Epithelial cell of proximal tubule (primary cell): ENCODE measurements at regions not wholly inside any gene's neighbourhood (a gene's known extent, or its start where the extent isn't known, plus 50 kb on each side); places are given as distances from the start of the nearest gene placed in this dataset.

Experiments
- DNase-seq: peaks from one replicate; pipeline ENCODE4 v3.0.0-alpha.2; 2011; ENCODE audit warnings: low read depth
- H3K4me3 ChIP-seq: 2 replicates; pipeline ENCODE4 v1.5.1; 2011; ENCODE audit warnings: low read depth, mild to moderate bottlenecking, low read length
- CTCF ChIP-seq: conservative IDR thresholded peaks from 2 replicates; pipeline ENCODE4 v1.5.1; 2012; ENCODE audit warnings: low read depth, mild to moderate bottlenecking, low read length

DNA sequence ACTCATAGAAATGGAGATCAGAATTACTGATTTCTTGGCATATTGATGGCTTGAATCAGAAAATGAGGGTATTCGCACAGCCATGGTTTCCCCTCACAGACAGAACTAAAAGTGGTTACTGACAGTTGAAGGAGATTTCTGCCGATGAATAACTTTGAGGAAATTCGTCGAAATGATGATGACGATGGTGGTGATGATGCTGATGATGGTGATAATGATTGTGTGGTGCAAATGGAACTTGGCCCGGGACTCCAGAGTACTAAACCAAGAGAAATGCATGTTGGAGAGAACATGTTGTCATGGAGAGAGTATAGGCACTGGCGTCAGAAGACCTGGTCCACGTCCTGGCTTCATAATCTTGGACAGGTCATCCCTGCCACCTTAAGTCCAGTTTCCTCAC lies 163.2 kb downstream of the EVX1 start:
- no peak for TF ChIP-seq CTCF
- no peak for DNase-seq
- H3K4me3 ChIP-seq = no peak overlapping the region

GRCh38 chr7:27409311-27409710 lies 166.7 kb downstream of the EVX1 start:
- DNase-seq = no peak
- TF ChIP-seq CTCF = no peak
- no peak overlapping the region for H3K4me3 ChIP-seq

DNA sequence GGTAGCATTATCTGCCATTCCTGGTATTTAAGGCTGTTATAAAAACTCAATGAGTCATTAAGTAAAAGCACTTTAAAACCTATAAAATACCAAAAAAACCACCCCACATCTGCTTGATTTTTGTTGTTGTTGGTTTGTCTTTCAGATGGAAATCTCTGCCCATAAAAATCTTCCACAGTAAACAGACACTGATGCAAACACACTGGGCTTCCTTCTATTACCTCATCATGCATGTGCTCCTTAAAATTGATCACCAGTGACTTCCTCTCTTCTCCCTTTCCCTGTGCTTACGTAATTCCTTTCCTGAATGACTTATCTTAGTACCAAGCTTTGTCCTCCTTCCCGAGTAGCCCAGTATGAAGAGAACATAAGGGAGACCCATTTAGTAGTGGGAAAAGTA lies 167.2 kb downstream of the EVX1 start:
- no peak overlapping the region for H3K4me3 ChIP-seq
- no peak for TF ChIP-seq CTCF
- no peak for DNase-seq

DNA sequence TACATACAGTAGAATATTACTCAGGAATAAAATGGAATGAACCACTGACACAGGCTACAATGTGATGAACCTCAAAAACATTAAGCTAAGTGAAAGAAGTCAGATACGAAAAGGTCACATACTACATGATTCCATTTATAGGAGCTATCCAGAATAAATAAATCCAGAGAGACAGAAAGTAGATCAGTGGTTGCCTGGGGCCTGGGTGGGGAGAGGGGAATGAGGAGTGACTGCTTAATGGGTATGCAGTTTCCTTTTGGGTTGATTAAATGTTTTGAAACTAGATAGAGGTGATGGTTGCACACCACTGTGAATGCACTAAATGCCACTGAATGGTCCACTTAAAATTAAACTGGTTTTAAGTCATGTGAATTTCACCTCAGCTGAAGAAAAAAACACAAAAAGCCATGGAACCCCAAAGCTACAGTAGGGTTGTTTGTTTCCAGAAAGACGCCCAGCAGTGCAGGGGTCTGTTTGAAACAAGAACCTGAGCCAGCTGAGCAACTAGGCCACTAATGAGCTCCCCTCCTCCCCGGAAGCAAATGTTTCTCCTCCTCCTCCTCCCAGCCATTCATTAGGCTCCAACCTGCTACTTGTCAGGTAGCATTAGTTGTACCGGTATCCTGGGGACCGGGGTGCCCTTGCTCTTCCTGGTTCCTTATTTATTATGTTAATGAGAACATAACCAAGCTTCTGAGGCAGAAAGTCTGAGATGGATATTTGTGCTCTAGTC lies 168.4 kb downstream of the EVX1 start:
- no peak for DNase-seq
- no peak overlapping the region for H3K4me3 ChIP-seq
- TF ChIP-seq CTCF = no peak

GRCh38 chr7:27412164-27412563 lies 169.6 kb downstream of the EVX1 start:
- TF ChIP-seq CTCF = no peak
- no peak for DNase-seq
- H3K4me3 ChIP-seq = no peak overlapping the region

DNA sequence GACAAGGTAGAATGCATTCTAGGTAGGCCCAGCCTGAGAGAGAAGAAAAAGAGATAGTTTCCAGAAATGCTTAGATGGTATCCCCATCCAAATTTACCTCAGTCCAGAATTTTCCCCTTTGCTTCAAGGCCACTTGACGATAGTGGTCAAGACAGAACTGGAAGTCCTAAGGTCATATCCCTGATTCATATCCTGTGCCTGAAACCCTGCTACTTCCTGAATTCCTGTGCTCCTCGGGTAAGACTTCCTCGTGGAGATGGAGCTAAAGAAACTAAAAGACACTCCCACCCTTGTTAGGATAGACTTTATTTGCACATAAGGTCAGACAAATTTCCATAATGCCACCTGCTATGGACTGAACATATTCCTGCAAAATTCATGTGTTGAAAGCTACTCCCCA lies 175.9 kb downstream of the EVX1 start:
- DNase-seq = no peak
- H3K4me3 ChIP-seq = no peak overlapping the region
- no peak for TF ChIP-seq CTCF

DNA sequence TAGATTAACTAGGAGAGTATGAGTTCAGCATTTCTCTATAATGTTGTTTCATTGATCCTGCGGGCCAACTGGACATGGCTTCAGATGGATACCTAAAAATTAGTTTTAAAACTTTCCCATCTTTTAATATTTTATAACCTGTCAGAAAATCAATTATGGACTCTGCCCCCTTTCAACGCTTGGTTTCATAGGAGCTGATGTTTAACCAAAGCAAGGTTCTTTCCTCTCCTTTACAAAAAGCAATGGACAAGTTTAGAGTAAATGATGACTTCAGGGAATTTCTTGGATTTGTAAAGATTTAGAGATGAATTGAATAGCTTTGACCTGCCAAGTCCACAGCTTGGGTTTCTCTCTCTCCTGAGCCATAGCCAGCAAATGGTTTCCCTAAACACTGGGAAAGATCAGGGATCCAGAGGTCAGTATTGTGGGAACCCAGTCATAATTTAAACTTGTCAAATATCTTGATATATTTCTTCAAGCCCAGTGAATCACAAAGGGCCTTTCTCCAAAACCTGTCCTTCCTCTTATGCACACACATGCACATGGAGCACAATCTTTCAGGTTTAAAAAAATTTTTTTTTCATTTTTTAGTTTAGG lies 177.1 kb downstream of the EVX1 start:
- no peak for DNase-seq
- TF ChIP-seq CTCF = no peak
- H3K4me3 ChIP-seq = no peak overlapping the region
